Neutrophil (primary cell): ENCODE measurements at regions not wholly inside any gene's neighbourhood (a gene's known extent, or its start where the extent isn't known, plus 50 kb on each side); places are given as distances from the start of the nearest gene placed in this dataset.

Source experiments
- H3K27ac ChIP-seq: fragments of 200-600 bp; sonication (generic); 2 replicates; pipeline ENCODE4 v1.5.1; 2016; ENCODE audit warnings: mild to moderate bottlenecking, moderate library complexity
- H3K27me3 ChIP-seq: fragments of 200-600 bp; sonication (generic); 2 replicates; pipeline ENCODE4 v1.6.0; 2016; ENCODE audit warnings: mild to moderate bottlenecking
- H3K36me3 ChIP-seq: fragments of 200-600 bp; sonication (generic); 2 replicates; pipeline ENCODE4 v1.5.1; 2017
- H3K4me1 ChIP-seq, 2 experiments: fragments of 200-600 bp in 1 of 2; sonication (generic) in 1 of 2; 1 replicate in 1 of 2; 2 replicates in 1 of 2; pipeline versions ENCODE4 v1.5.1 to v1.6.1; 2013 to 2016; ENCODE audit warnings: low read depth in 1 of 2, low read length in 1 of 2, mild to moderate bottlenecking in 1 of 2, moderate library complexity in 1 of 2; ENCODE audit not compliant: control insufficient read depth in 1 of 2, insufficient read depth in 1 of 2
- H3K4me3 ChIP-seq, 2 experiments: fragments of 200-600 bp in 1 of 2; sonication (generic) in 1 of 2; 1 replicate in 1 of 2; 2 replicates in 1 of 2; pipeline ENCODE4 v1.5.1; 2013 to 2016; ENCODE audit warnings: low read depth in 1 of 2, low read length in 1 of 2, mild to moderate bottlenecking in 1 of 2, moderate library complexity in 1 of 2
- H3K9me3 ChIP-seq: fragments of 200-600 bp; sonication (generic); 2 replicates; pipeline ENCODE4 v1.5.1; 2016
- TF ChIP-seq, protein P1 (sequence below): fragments of 200-600 bp; sonication (generic); IDR thresholded peaks from 2 replicates; pipeline ENCODE4 v1.5.1; 2016; ENCODE audit warnings: antibody characterized with exemption

DNA sequence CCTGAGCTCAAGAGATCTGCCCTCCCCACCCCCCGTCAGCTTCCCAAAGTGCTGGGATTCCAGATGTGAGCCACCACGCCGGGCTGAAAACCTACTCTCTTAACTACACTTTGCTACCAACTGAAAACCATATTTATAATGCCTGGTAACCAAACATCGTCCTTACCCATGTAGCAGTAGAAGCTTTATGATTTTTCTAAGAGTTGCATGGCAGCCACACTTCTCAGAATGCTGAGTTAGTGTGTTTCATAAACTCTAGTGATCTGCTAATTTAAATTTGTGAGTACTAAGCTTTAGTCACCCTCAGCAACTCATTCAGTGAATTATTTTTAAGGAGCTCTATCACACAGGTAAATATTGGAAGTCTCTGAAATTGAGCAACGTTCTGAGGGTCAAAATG lies 478.4 kb downstream of the KDM4C start:
- Histone ChIP-seq H3K9me3 (no peaks in the 10 kb centered on the region), H3K36me3 (no peaks in the 10 kb centered on the region), H3K4me3 (no peak overlapping the region), H3K27ac (no peak overlapping the region), H3K4me1 (no peaks in the 10 kb centered on the region), H3K27me3 (peaks cover 23% of the 10 kb centered on the region)
- TF ChIP-seq, protein P1, sequence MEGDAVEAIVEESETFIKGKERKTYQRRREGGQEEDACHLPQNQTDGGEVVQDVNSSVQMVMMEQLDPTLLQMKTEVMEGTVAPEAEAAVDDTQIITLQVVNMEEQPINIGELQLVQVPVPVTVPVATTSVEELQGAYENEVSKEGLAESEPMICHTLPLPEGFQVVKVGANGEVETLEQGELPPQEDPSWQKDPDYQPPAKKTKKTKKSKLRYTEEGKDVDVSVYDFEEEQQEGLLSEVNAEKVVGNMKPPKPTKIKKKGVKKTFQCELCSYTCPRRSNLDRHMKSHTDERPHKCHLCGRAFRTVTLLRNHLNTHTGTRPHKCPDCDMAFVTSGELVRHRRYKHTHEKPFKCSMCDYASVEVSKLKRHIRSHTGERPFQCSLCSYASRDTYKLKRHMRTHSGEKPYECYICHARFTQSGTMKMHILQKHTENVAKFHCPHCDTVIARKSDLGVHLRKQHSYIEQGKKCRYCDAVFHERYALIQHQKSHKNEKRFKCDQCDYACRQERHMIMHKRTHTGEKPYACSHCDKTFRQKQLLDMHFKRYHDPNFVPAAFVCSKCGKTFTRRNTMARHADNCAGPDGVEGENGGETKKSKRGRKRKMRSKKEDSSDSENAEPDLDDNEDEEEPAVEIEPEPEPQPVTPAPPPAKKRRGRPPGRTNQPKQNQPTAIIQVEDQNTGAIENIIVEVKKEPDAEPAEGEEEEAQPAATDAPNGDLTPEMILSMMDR = no peak

DNA sequence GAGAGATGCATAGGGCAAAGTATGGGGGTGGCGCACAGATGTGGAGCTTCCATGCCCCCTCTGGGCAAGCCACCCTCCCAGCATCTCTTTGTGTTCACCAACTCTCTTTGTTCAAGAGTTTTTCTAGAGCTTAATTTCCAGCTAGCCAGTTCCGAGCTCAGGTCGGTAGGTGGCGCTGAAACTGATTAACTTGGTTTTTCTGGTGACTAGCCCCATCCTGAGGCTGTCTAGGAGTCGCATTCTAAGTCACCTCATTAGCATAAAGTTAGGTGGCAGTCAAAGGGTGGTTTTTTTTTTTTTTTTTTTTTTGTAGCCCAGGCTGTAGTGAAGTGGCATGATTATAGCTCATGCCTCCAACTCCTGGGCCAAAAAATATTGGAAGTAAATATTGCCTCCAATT lies 476.4 kb downstream of the KDM4C start:
- TF ChIP-seq, protein P1 = no peak
- Histone ChIP-seq H3K27me3 (peaks cover 43% of the 10 kb centered on the region), H3K4me1 (no peaks in the 10 kb centered on the region), H3K9me3 (no peaks in the 10 kb centered on the region), H3K36me3 (no peaks in the 10 kb centered on the region), H3K4me3 (no peak overlapping the region), H3K27ac (no peak overlapping the region)

DNA sequence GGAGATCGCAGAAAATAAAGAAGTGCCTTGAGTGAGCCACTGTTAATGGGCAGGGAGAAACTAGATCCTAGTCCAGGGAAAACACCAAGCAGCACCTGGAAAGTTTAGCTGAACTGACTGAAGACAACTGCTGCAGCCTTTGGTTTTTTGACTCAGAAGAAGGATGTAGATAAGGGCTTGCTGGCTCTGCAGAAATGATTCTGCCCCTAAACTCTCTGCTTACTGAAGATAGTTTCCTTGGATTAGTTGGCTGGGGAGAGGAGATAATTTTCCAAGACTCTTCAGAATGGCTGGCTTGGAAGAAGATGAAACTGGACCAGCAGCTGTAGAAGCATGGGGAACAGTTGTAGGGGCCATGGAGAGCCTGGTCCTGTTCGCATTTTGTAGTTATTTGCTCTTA lies 471.8 kb downstream of the KDM4C start:
- no peaks in the 10 kb centered on the region for H3K36me3 ChIP-seq
- no peaks in the 10 kb centered on the region for H3K9me3 ChIP-seq
- TF ChIP-seq, protein P1 = no peak
- no peaks in the 10 kb centered on the region for H3K4me1 ChIP-seq
- no peak overlapping the region for H3K4me3 ChIP-seq
- no peak overlapping the region for H3K27ac ChIP-seq
- peaks cover 75% of the 10 kb centered on the region for H3K27me3 ChIP-seq

DNA sequence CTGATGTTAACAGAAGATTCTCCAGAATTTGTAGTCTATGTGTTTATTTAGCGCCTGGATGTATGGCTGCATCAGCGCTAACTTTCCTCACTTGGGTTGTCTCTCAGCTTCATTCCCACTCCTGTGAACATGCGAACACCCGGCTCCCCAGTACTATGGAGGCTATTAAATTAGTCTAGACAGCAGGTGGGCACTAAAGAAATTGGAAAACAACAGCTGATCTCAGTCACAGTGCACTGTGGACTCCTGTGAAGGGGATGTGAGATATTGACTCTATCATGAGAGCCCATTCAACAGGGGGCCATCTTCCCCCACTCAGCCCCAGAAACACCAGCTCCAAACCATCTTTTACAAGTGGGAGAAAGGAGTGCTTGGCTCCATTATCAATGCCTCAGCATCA lies 471.0 kb downstream of the KDM4C start:
- no peaks in the 10 kb centered on the region for H3K36me3 ChIP-seq
- H3K4me3 ChIP-seq = no peak overlapping the region
- no peaks in the 10 kb centered on the region for H3K9me3 ChIP-seq
- TF ChIP-seq, protein P1 = no peak
- no peaks in the 10 kb centered on the region for H3K4me1 ChIP-seq
- H3K27ac ChIP-seq = no peak overlapping the region
- H3K27me3 ChIP-seq = peaks cover 83% of the 10 kb centered on the region

DNA sequence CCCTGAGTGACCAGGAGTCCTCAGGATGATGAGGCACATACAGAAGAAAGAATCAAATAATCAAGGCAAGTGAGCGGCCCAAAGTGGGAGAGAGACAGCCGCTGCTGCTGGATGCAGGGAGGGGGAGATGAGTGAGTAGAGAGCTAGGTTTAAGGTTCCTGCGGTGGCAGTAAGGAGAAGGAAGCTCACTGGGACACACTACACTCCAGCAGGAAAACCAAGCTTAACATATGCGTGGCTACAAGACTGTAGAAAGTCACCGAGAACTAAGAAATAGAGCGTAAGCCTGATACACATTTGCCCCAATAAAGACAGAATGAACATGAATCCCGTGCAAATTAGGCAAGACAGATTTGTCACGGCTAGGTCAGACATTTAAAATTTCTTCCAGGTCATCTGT lies 470.2 kb downstream of the KDM4C start:
- TF ChIP-seq, protein P1 = no peak
- no peak overlapping the region for H3K4me3 ChIP-seq
- no peaks in the 10 kb centered on the region for H3K36me3 ChIP-seq
- H3K9me3 ChIP-seq = no peaks in the 10 kb centered on the region
- H3K27ac ChIP-seq = no peak overlapping the region
- peaks cover 91% of the 10 kb centered on the region for H3K27me3 ChIP-seq
- H3K4me1 ChIP-seq = no peaks in the 10 kb centered on the region
